ENCODE measurements at regions not wholly inside any gene's neighbourhood (a gene's known extent, or its start where the extent isn't known, plus 50 kb on each side); places are given as distances from the start of the nearest gene placed in this dataset.

DNA sequence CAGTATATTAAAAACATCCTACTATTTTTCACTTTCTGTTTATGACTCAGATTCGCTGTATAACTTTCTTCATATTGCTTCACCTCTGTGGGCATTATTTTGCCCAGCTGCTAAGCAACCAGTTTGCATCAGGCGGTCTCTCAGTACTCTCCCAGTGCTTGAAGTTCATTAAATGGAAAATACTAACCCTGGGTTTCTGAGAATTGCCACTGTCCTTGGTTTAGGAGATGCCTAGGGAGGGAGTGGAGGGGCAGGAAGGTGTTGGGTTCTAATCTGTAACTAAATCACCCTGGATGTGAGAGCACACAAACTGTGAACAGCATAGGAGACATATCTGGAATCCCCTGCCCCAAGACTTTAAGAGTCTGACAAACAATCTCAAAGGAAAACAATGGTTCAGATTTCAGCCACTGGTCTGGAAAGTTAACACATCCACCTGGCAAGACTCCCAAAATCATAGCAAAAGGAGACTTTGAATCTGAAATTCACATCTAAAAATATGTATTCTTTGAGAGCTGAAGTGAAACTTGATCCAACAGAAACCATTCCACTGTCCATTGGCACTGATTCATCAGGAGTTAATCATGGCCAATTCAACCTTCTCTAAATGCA lies 540.0 kb downstream of the SOX6 start:
- TF ChIP-seq, protein P1, sequence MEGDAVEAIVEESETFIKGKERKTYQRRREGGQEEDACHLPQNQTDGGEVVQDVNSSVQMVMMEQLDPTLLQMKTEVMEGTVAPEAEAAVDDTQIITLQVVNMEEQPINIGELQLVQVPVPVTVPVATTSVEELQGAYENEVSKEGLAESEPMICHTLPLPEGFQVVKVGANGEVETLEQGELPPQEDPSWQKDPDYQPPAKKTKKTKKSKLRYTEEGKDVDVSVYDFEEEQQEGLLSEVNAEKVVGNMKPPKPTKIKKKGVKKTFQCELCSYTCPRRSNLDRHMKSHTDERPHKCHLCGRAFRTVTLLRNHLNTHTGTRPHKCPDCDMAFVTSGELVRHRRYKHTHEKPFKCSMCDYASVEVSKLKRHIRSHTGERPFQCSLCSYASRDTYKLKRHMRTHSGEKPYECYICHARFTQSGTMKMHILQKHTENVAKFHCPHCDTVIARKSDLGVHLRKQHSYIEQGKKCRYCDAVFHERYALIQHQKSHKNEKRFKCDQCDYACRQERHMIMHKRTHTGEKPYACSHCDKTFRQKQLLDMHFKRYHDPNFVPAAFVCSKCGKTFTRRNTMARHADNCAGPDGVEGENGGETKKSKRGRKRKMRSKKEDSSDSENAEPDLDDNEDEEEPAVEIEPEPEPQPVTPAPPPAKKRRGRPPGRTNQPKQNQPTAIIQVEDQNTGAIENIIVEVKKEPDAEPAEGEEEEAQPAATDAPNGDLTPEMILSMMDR (IDR thresholded peaks at IDR 0.05), result no peak
- TF ChIP-seq POLR2A (IDR thresholded peaks at IDR 0.05), result no peak
